ENCODE measurements at regions not wholly inside any gene's neighbourhood (a gene's known extent, or its start where the extent isn't known, plus 50 kb on each side); places are given as distances from the start of the nearest gene placed in this dataset.
"Not testable (repeated sequence)": the region's sequence is repeated elsewhere in the genome, so short reads cannot be mapped to it uniquely, and the experiment has no call there.

DNA sequence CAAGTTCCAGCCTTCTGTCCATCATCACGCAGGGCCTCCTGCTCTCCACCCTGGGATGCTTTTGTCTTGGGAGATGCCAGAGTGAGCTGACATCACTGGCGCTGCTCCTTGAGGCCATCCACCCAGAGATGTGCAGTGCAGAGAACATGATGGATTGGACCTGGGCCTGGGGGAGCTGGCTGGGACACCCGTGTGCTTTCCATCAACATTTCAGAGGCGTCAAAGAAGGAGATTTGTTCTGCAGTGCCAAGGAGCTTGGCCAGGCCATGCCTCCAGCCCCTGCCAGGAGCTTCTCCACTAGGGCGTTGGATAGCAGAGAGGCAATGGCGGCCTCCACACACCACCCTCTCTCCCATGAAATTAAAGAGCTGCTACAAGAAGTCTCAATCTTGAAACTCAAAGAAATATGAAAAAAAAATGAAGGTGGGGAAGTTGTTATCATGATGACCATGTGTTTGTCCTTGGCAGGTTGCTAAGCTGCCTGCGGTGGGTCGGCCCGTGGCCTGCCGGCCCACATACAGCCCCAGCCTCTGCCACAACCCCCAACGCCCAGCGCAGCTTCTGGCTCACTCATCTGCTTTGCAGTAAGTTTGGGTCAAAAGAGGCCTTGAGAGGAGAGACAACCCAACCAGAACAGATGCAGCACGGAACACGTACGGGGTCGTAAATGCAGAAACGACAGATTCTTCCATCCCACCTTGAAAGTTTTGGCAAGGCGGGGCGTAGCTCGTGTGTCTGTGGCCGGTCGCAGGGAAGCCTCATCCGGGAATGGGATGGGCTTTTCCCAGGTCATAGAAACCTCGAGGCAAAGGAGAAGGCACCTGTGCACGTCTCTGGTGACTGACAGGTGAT is 196.0 kb downstream of the NPIPB11 start:
- TF ChIP-seq, protein P1, sequence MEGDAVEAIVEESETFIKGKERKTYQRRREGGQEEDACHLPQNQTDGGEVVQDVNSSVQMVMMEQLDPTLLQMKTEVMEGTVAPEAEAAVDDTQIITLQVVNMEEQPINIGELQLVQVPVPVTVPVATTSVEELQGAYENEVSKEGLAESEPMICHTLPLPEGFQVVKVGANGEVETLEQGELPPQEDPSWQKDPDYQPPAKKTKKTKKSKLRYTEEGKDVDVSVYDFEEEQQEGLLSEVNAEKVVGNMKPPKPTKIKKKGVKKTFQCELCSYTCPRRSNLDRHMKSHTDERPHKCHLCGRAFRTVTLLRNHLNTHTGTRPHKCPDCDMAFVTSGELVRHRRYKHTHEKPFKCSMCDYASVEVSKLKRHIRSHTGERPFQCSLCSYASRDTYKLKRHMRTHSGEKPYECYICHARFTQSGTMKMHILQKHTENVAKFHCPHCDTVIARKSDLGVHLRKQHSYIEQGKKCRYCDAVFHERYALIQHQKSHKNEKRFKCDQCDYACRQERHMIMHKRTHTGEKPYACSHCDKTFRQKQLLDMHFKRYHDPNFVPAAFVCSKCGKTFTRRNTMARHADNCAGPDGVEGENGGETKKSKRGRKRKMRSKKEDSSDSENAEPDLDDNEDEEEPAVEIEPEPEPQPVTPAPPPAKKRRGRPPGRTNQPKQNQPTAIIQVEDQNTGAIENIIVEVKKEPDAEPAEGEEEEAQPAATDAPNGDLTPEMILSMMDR (conservative IDR thresholded peaks at IDR 0.05; ENCODE audit: low read length) = not testable (repeated sequence)
- TF ChIP-seq EZH2phosphoT487 (IDR thresholded peaks at IDR 0.05; ENCODE audit: borderline replicate concordance, low read depth, low read length) = not testable (repeated sequence)
